ENCODE measurements at regions not wholly inside any gene's neighbourhood (a gene's known extent, or its start where the extent isn't known, plus 50 kb on each side); places are given as distances from the start of the nearest gene placed in this dataset.
"Not testable (repeated sequence)": the region's sequence is repeated elsewhere in the genome, so short reads cannot be mapped to it uniquely, and the experiment has no call there.

- intact Hi-C loops (cut with micrococcal nuclease) = not testable (repeated sequence)
Measured at GRCh38 chr1:91207691-91208090, 185.9 kb upstream of the ZNF644 start.

- intact Hi-C loops (cut with micrococcal nuclease) = not testable (repeated sequence)
Measured at GRCh38 chr1:91204150-91204549, 182.3 kb upstream of the ZNF644 start.

GRCh38 chr1:91201694-91202093 is 179.9 kb upstream of the ZNF644 start:
- intact Hi-C loops (cut with micrococcal nuclease) = no loop called here

- intact Hi-C loops (cut with micrococcal nuclease) = no loop called here
Measured at GRCh38 chr1:91201176-91201575, 179.3 kb upstream of the ZNF644 start.

- intact Hi-C loops (cut with micrococcal nuclease) = no loop called here
Measured at GRCh38 chr1:91200675-91201074, 178.8 kb upstream of the ZNF644 start.

GRCh38 chr1:91199988-91200387 is 178.2 kb upstream of the ZNF644 start:
- intact Hi-C loops (cut with micrococcal nuclease) = no loop called here

- intact Hi-C loops (cut with micrococcal nuclease) = no loop called here
Measured at GRCh38 chr1:91190996-91191395, 169.2 kb upstream of the ZNF644 start.

- intact Hi-C loops (cut with micrococcal nuclease) = no loop called here
Measured at GRCh38 chr1:91189096-91189495, 167.3 kb upstream of the ZNF644 start.

- intact Hi-C loops (cut with micrococcal nuclease) = not testable (repeated sequence)
Measured at GRCh38 chr1:91182807-91183206, 161.0 kb upstream of the ZNF644 start.

- intact Hi-C loops (cut with micrococcal nuclease) = no loop called here
Measured at GRCh38 chr1:91176250-91176649, 154.4 kb upstream of the ZNF644 start.

GRCh38 chr1:91174734-91175133 is 152.9 kb upstream of the ZNF644 start:
- intact Hi-C loops (cut with micrococcal nuclease) = no loop called here

- intact Hi-C loops (cut with micrococcal nuclease) = no loop called here
Measured at GRCh38 chr1:91173346-91173890, 151.6 kb upstream of the ZNF644 start.

GRCh38 chr1:91172541-91172940 is 150.7 kb upstream of the ZNF644 start:
- intact Hi-C loops (cut with micrococcal nuclease) = no loop called here

- intact Hi-C loops (cut with micrococcal nuclease) = no loop called here
Measured at GRCh38 chr1:91171898-91172297, 150.1 kb upstream of the ZNF644 start.

GRCh38 chr1:91170571-91170970 is 148.7 kb upstream of the ZNF644 start:
- intact Hi-C loops (cut with micrococcal nuclease) = no loop called here

- intact Hi-C loops (cut with micrococcal nuclease) = loop anchor here (1.0 to 10.0 kb wide), 5 partner anchors 99 to 759 kb away; partner anchors contain the start of genes CDC7 and ZNF644
Measured at GRCh38 chr1:91166106-91166712, 144.4 kb upstream of the ZNF644 start.

GRCh38 chr1:91165033-91165654 is 143.3 kb upstream of the ZNF644 start:
- intact Hi-C loops (cut with micrococcal nuclease) = loop anchor here (1.0 to 10.0 kb wide), 5 partner anchors 100 to 760 kb away; partner anchors contain the start of genes CDC7 and ZNF644

- intact Hi-C loops (cut with micrococcal nuclease) = loop anchor here (10.0 kb wide), 3 partner anchors 102 to 762 kb away; partner anchors contain the start of gene CDC7
Measured at GRCh38 chr1:91162613-91163012, 140.8 kb upstream of the ZNF644 start.

- intact Hi-C loops (cut with micrococcal nuclease) = loop anchor here (10.0 kb wide), 3 partner anchors 103 to 763 kb away; partner anchors contain the start of gene CDC7
Measured at GRCh38 chr1:91161749-91162148, 139.9 kb upstream of the ZNF644 start.

- intact Hi-C loops (cut with micrococcal nuclease) = loop anchor here (10.0 kb wide), 3 partner anchors 104 to 764 kb away; partner anchors contain the start of gene CDC7
Measured at GRCh38 chr1:91161166-91161565, 139.3 kb upstream of the ZNF644 start.

GRCh38 chr1:91160363-91161075 is 138.7 kb upstream of the ZNF644 start:
- intact Hi-C loops (cut with micrococcal nuclease) = loop anchor here (10.0 kb wide), 3 partner anchors 104 to 764 kb away; partner anchors contain the start of gene CDC7

- intact Hi-C loops (cut with micrococcal nuclease) = no loop called here
Measured at GRCh38 chr1:91153341-91153740, 131.5 kb upstream of the ZNF644 start.
